NCI-H1048 (cell line): ENCODE measurements at regions not wholly inside any gene's neighbourhood (a gene's known extent, or its start where the extent isn't known, plus 50 kb on each side); places are given as distances from the start of the nearest gene placed in this dataset.
"Not testable (repeated sequence)": the region's sequence is repeated elsewhere in the genome, so short reads cannot be mapped to it uniquely, and the experiment has no call there.

Experiments
- DNase-seq: peaks from one replicate; lab custom pipeline; 2025; lab: John Stamatoyannopoulos, UW

DNA sequence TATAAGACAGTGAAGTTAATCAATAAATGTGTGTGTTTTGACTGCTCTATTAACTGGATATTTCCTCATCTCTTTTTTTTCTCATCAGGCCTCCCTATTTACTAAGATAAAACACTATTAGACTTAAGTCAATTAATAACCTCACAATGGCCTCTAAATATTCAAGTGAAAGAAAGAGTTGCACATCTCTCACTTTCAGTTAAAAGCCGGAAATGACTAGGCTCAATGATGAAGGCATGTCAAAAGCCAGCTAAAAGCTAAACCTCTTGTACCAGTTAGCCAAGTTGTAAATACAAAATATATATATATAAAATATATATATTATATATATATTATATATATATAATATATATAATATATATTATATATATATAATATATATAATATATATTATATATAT lies 127.0 kb upstream of the MEOX2 start:
- no peak for DNase-seq

DNA sequence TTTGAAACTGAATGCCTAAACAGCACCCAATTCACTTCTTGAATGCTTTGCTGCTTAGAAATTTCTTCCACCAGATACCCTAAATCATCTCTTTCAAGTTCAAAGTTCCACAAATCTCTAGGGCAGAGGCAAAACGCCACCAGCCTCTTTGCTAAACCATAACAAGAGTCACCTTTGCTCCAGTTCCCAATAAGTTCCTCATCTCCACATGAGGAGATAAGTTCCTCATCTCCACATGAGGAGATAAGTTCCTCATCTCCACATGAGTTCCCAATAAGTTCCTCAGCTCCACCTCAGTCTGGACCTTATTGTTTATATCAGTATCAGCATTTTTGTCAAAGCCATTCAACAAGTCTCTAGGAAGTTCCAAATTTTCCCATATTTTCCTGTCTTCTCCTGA lies 123.9 kb upstream of the MEOX2 start:
- not testable (repeated sequence) for DNase-seq

DNA sequence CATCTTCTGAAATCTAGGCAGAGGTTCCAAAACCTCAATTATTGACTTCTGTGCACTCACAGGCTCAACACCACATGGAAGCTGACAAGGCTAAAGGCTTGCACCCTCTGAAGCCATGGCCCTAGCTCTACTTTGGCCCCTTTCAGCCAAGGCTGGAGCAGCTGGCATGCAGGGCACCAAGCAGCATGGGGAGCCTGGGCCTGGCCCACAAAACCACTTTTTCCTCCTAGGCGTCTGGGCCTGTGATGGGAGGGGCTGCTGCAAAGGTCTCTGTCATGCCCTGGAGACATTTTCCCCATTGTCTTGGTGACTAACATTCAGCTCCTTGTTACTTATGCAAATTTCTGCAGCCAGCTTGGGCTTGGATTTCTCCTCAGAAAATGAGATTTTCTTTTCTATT lies 123.5 kb upstream of the MEOX2 start:
- not testable (repeated sequence) for DNase-seq

DNA sequence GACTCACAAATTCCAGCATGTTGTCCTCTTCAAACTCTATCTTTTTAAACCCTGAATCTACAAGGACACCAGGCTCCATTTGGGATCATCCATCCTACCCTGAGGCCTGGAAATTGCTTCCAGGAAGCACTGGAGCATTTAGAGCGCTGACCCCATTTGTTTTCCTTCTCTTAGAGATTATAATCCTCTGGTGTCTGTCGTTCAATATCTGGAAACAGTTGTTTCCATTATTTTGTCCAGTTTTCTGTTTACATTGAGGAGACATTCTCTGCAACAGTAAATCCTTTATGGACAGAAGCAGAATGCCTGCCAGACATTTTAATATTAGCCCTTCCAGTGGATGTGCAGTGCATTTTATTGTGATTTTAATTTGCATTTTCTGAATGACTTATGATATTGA lies 119.4 kb upstream of the MEOX2 start:
- DNase-seq = no peak

DNA sequence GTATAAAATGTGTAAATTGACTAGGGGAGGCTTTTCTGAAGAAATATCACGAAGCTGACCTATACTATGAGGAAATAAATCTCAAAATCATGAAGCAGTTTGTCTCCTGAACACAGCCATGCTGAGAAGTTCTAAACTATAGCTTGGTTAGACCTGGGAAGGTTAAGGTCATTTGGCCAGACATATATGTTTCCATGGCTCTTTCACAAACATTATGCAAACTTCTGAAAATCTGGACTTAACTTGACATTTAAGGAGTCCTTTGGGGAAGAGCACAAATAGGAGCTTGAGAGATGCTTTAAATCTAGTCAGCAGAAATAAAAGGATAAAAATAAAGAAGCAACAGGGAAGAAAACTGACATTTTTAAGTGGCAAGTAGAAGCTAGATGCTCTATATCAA lies 115.9 kb upstream of the MEOX2 start:
- no peak for DNase-seq

DNA sequence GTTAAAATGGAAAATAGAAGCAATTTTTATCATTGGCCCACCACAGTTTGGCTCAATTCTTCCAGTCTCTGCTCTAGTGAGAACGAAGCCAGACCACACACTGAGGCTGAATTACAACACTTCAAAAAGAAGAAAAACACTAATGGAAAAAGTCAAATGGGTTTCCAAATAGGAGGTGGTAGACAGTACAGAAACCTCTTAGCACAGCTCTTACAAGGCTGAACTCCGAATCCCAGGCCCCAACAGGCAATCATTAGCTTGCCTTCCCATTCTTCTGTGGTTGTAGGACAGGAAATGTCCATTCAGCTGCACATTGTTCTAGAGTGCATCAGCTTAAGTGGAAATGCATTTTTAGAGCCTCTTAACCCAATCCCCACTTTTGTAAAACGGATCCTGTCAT lies 115.1 kb upstream of the MEOX2 start:
- no peak for DNase-seq

DNA sequence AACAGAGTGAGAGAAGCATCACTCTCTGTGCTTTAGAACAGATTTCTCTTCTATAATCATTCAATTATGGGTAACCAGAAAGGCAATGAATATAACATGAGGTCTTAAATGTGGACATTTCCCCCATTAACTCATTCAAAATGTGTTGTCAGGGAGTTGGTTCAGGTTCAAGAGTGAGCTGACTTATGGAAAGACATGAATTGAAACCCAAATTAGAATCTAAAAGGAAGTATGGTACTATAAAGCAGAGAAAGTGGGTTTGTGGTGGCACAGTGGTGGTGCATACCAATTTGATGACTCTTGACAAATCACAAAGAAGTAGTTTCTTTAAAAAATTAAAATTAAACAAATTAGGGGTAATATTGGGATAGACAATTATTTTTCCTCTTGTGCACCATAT lies 114.6 kb upstream of the MEOX2 start:
- no peak for DNase-seq

DNA sequence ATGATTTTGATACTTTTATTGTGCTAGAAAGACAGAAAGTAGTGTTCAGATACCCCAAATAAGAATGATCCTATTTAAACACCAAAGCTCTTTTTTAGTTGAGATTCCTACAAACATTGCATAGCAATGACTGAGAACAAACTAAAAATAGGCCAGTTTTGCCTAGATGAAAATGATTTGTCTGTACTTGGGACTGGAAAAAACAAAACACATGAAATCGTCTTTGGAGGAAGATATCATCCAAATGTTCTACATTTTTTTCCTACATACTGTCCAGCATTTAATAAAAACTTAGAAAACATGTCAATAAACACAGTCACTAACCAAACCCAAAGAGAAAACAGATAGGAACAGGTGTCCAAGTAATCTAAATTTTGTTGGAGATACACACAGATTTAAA lies 111.6 kb upstream of the MEOX2 start:
- no peak for DNase-seq

DNA sequence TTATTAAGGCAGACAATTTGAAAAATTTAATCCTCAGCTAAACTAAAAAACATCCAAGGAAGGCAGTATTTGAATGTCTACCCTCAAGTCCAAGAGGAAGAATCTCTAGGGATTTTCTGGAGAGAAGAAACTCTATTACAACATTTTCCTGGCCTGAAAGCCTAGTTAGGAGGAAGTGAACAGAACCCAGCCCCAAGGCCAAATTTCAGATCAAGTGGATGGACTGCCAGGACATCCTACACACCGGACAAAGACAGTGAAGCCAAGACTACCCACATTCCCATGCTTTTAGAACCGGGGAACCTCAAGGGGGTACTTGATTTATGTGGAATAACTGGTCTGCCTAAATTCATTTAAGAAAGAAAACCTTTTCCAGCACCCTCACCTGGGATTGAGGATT lies 108.9 kb upstream of the MEOX2 start:
- no peak for DNase-seq

DNA sequence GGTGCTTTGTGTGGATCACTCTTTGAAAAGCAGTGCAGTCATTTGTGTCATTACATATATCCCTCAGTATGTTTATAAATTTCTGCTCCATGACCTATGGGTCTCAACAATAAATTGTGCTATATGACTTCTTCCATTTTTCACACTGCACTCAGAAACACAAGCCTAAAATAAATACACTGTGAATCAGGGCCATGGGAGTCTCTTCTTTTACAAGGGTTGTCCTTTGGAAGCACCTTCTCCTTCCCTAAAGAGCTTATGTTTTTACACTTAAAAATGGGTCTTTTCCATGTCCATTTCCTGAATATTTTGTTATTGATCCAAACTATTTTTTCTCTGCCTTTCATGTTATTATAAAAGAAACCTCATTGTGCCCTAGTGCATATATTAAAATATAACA lies 108.3 kb upstream of the MEOX2 start:
- no peak for DNase-seq

DNA sequence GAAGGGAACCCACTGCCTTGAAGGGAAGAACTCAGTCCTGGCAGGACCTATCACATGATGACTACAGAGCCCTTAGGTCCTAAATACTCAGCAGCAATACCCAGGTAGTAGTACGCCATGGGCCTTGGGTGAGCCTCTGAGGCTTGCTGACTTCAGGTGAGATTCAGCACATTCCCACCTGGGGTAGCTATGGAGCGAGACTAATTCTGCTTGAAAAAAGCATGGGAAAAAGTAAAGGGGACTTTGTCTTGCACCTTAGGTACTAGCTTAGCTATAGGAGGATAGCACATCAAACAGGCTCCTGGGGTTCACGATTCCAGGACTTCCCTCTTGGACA lies 98.2 kb upstream of the MEOX2 start:
- no peak for DNase-seq

DNA sequence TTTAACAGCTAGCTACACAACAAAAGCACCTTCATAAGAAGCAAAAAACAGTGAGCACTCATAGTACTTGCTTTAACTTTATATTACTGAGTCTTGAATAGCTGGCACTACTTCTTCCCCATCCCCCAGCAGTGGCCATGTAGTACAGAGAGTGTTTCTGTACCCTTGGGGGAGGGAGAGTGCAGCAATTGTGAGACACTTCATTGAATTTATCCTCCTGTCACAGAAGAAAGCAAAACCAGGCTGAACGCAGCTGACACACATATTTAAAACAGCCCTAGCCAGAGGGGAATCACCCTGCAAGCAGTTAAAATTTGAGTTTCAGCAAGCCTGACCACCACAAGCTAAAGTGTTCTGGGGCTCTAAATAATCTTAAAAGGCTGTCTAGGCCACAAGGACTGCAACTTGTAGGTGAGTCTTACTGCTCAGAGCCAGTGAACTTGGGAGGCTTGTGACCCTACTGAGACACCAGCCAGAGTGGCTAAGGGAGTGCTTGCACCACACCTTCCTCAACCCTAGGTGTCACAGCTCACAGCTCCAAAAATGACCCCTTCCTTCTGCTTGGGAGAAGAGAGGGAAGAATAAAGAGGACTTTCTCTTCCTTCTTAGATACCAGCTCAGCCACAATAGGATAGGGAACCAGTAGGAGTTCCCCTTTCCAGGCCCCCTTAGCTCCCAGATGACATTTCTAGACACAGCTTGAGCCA lies 97.7 kb upstream of the MEOX2 start:
- DNase-seq = no peak

DNA sequence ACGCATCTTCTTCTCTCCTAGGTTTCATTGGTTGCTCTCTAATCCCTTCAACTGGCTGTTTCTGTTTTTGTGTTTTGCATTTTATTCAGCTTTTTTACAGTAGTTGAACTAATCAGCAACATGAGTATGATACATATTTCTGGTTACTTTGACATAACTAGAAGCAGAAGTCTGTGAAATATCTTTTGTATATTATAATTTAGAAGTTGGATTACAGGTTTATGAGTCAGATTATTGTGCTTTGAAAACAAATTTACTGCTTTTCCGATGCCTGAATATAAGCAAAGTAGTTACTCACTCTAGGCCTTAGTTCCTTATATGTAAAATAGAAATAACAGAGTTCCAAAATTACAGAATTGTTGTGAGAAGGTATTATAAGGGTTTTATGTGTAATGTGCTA lies 96.2 kb upstream of the MEOX2 start:
- no peak for DNase-seq

DNA sequence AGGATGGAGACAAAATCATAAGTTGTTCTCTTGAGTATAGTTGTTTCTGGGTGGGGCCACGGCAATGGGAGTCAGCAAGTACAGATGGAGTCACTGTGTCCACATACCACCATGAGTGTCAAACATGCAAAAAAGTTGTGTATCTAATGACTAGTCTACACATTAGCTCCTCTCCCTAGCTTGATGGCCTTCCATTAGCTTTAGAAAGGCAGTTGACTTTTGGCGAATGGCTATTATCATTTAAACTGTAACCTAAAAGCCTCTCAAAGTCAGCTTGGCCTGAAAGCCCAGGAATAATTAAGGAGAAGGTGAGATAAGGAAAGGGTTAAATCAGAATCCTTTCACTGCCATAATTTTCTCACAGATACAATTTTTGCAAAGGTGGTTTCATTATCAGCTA lies 95.5 kb upstream of the MEOX2 start:
- DNase-seq = no peak

DNA sequence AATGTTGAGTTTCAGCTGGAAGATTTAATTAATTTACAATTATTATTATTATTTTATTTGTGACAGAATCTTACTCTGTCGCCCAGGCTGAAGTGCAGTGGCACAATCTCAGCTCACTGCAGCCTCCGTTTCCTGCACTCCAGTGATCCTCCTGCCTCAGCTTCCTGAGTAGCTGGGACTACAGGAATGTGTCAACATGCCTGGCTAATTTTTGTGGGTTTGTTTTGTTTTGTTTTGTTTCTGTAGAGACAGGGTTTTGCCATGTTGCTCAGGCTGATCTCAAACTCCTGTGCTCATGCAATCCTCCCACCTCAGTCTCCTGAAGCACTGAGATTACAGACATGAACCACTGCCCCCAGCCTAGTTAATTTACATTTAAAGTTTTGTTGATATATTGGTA lies 93.8 kb upstream of the MEOX2 start:
- no peak for DNase-seq

DNA sequence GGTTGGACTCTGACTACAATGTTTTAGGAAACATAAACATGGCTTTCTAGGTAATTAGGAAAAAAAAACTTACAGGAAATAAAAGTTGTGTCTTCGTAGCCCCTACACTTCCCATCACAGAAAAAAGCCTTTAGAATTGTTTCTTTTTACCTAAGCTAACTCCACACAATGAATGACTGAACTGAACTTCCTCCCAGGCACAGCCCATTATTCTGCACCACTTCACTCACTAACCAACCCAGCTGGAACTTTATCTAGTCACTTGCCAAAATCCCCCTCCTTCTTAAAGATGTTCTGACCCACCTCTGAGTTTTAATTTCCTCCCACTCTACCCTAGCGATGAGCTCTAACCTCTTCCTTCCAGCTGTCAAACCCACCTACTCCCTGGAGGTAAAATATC lies 91.7 kb upstream of the MEOX2 start:
- DNase-seq = no peak

DNA sequence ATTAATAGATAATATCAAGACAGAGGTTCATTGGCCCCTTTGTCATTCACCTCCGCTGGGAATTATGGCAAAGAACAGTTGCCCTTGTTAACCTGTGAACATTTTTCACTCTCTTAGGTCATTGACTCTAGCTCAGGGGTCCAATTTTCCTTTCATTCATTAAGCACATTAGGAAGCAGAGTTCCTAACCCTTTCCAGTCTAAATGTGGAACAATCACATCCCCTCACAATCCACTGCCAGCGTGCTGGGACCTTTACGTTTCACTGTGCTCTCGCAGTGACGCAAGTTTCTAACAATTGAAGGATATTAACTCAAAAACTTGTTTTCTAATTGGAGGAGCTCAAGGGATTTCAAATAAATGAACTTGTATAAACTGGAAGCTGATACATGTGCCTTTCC lies 79.3 kb upstream of the MEOX2 start:
- no peak for DNase-seq

DNA sequence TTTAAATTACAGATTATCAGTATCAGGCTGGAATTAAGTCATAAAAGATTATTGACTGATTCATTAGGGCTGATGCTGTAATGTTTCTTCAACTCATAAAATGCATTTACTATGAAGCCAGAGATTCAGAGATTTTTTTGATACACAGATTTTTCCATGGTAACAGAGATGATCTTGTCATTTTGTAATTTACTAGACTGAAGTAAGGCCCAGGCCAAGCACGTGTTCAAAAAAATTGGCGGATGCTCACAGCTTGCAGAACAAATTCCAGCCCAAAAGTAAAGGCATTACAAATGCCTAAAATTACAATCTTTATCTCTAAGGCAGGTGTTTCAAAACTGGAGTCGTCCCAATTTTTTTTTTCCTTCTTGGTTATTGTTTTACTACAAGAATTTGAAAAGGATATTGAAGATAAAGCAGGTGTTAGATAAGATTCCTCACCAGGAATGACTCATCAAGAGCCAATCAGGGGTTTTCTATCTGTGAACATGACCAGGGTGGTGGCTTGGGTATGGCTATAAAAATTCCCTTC lies 78.4 kb upstream of the MEOX2 start:
- DNase-seq = no peak

DNA sequence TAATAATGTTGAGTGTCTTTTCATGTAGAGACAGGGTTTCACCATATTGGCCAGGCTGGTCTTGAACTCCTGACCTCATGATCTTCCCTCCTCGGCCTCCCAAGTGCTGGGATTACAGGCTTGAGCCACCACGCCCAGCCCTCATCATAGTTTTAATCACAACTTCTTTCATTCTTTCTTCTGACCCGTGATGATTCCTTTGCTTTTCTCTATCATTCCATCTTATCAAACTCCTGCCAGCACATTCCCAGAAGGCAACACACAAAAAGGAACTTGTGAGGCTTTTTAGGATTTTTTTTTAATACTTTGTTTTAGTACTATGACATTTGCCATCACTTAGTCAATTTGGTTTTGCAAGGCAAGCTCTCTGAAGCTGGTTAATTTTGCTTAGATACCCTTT lies 77.5 kb upstream of the MEOX2 start:
- no peak for DNase-seq

DNA sequence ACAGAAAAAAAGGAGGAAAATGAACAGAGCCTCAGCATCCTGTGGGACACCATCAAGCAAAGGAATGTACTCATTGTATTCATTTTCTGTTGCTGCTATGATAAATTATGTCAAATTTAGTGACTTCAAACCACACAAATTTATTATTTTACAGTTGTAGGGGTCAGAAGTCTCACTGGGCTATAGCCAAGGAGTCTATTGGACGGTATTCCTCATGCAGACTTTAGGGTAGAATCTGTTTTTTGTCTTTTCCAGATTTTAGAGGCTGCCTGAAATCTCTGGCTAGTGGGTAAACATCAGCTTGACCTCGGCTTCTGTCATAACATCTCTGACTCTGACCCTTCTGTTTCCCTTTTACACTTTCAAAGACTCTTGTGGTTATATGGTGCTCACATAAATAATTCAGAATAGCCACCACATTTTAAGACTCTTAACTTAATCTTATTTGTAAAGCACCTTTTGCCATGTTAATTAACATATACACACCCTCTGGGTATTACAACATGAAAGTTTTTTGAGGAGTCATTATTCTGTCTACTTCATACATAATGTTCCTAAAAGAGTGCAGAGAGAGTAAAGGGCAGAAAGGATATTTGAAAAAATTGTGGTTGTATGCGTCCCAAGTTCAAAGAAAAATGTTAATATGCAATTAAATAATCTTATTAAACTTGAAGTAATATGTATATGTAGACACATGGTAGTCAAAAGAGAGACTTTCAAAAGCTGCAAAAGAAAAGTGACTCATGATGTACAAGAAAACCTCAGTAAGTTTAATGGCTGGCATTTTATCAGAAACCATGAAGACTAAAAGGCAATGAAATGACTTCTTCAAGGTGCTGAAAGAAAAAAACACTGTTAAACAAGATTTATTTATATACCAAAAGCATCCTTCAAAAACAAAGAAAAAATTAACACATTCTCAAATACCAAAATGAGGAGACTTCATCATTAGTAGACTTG lies 70.8 kb upstream of the MEOX2 start:
- no peak for DNase-seq

DNA sequence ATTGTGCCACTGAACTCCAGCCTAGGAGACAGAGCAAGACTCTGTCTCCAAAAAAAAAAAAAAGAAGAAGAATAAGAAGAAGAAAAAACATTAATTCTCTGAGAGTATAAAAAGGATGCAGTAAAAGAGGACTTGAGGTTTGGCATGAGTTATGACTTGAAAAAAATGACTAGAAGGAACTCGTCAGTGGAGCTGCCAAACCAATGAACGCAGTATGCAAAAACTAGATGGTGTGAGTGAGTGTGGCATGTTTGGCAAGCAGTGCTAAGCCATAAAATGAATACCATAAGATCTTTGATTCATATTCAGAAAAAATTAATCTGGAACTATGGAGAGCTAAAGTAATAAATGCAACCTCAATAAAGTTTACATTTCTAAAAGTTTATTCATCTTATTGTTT lies 68.6 kb upstream of the MEOX2 start:
- no peak for DNase-seq

DNA sequence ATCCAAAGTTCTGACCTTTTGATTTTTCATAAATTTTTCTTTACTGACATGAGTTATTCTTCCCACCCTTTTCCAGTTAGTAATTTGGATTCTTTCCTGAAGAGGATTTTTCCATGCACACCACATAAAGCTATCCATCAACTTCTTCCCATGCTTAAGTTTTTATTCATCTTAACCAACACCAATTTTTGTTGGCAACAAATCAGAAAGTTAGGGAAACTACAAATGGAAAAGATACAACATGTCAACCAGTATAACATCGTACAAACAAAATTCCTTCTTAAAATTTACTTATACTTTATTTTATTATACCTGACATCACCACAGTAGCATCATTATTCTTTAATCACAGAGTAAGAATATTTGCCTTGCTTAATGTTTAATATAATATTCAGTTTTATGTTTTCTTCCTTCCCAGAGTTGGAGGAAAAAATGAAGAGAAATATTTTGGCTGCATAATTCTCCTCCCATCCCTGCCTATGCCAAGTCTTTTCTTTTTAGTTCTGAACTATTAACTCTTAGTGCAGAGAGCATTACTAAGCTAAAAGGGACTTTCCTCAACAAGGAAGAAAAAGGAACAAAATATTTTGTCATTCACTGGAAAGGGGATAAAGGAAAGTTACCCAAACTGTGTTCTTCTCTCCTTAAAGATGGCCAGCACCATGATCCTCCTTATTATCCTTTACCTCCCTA lies 67.5 kb upstream of the MEOX2 start:
- DNase-seq = no peak

DNA sequence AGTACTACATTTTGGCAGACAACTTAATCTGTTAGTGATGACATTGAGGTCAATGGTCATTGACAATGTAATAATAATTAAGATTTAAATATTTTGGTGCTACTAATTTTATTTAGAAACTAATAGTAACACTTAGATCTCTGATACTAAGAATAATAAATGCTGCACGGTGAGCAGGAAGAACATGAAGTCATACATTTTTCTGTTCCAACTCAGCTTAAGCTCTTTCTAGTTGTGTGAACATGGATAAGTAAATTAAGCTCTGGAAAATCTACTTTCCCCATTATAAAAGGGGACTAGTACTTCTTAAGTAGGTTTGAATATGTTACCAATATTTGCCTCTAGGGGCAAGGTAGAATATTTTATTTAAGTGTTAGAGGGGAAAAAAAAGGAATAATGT lies 65.9 kb upstream of the MEOX2 start:
- DNase-seq = no peak
